ENCODE measurements at regions not wholly inside any gene's neighbourhood (a gene's known extent, or its start where the extent isn't known, plus 50 kb on each side); places are given as distances from the start of the nearest gene placed in this dataset.

DNA sequence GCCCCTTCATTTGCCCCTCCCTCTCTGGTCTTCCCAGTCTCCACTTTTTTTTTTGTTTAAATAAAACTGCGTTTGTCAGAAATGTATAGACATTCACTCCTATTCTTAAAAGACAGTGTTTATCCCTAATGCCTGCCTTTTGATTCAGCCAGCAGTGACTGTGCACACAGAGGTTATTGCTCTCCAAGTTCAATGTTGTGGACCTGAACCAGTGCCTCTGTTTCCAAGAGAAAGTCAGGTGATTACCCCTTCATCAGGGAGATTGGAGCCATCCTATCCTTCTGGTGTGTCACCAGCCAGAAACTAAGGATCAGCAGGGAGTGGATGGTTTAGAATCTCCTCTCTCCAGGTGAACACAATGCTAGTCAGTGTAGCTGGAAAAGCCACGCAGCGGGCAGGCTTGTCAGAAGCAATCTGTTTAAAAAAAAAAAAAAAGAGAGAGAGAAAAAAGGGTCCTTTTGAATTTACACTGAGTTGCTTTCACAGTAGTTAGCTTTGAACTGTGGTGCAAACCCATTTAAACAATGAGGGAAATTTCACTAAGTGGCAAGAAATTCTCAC lies 167.5 kb upstream of the DMRT1 start:
- peaks cover 9% of the 10 kb centered on the region for H3K36me3 Mint-ChIP-seq (ENCODE audit: insufficient read depth)
- TF ChIP-seq, protein P1, sequence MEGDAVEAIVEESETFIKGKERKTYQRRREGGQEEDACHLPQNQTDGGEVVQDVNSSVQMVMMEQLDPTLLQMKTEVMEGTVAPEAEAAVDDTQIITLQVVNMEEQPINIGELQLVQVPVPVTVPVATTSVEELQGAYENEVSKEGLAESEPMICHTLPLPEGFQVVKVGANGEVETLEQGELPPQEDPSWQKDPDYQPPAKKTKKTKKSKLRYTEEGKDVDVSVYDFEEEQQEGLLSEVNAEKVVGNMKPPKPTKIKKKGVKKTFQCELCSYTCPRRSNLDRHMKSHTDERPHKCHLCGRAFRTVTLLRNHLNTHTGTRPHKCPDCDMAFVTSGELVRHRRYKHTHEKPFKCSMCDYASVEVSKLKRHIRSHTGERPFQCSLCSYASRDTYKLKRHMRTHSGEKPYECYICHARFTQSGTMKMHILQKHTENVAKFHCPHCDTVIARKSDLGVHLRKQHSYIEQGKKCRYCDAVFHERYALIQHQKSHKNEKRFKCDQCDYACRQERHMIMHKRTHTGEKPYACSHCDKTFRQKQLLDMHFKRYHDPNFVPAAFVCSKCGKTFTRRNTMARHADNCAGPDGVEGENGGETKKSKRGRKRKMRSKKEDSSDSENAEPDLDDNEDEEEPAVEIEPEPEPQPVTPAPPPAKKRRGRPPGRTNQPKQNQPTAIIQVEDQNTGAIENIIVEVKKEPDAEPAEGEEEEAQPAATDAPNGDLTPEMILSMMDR (IDR thresholded peaks at IDR 0.05; ENCODE audit: unreplicated experiment): no peak
- H3K4me3 Mint-ChIP-seq (ENCODE audit: low read depth): no peak overlapping the region
- H3K27ac Mint-ChIP-seq: peak overlapping the region; percentile 90
- H3K27me3 Mint-ChIP-seq: no peaks in the 10 kb centered on the region
- H3K4me1 Mint-ChIP-seq (ENCODE audit: low read depth): peaks cover 48% of the 10 kb centered on the region
- DNase-seq (ENCODE audit: low spot score, unreplicated experiment): no peak
- H3K9me3 Mint-ChIP-seq (ENCODE audit: low read depth): peaks cover 13% of the 10 kb centered on the region

GRCh38 chr9:675697-676370 lies 165.7 kb upstream of the DMRT1 start:
- no peaks in the 10 kb centered on the region for H3K36me3 Mint-ChIP-seq (ENCODE audit: insufficient read depth)
- H3K27ac Mint-ChIP-seq: no peak overlapping the region
- peaks cover 48% of the 10 kb centered on the region for H3K4me1 Mint-ChIP-seq (ENCODE audit: low read depth)

GRCh38 chr9:676780-677438 lies 164.6 kb upstream of the DMRT1 start:
- Mint-ChIP-seq H3K4me1 (ENCODE audit: low read depth) (peaks cover 52% of the 10 kb centered on the region), H3K36me3 (ENCODE audit: insufficient read depth) (no peaks in the 10 kb centered on the region), H3K27me3 (no peaks in the 10 kb centered on the region), H3K27ac (no peak overlapping the region), H3K4me3 (ENCODE audit: low read depth) (no peak overlapping the region), H3K9me3 (ENCODE audit: low read depth) (no peaks in the 10 kb centered on the region)
- TF ChIP-seq, protein P1 (IDR thresholded peaks at IDR 0.05; ENCODE audit: unreplicated experiment): no peak
- no peak for DNase-seq (ENCODE audit: low spot score, unreplicated experiment)

More at GRCh38 chr9:675697-676370, 165.7 kb upstream of the DMRT1 start:
- Mint-ChIP-seq H3K4me3 (ENCODE audit: low read depth) (no peak overlapping the region), H3K27me3 (no peaks in the 10 kb centered on the region), H3K9me3 (ENCODE audit: low read depth) (no peaks in the 10 kb centered on the region)
- TF ChIP-seq, protein P1 (IDR thresholded peaks at IDR 0.05; ENCODE audit: unreplicated experiment): no peak
- no peak for DNase-seq (ENCODE audit: low spot score, unreplicated experiment)

GRCh38 chr9:677461-678097 lies 163.9 kb upstream of the DMRT1 start:
- no peaks in the 10 kb centered on the region for H3K9me3 Mint-ChIP-seq (ENCODE audit: low read depth)
- H3K27ac Mint-ChIP-seq: no peak overlapping the region
- TF ChIP-seq, protein P1 (IDR thresholded peaks at IDR 0.05; ENCODE audit: unreplicated experiment): no peak
- no peak for DNase-seq (ENCODE audit: low spot score, unreplicated experiment)
- no peaks in the 10 kb centered on the region for H3K36me3 Mint-ChIP-seq (ENCODE audit: insufficient read depth)
- no peak overlapping the region for H3K4me3 Mint-ChIP-seq (ENCODE audit: low read depth)
- no peaks in the 10 kb centered on the region for H3K27me3 Mint-ChIP-seq
- peaks cover 50% of the 10 kb centered on the region for H3K4me1 Mint-ChIP-seq (ENCODE audit: low read depth)

- no peak overlapping the region for H3K4me3 Mint-ChIP-seq (ENCODE audit: low read depth)
- TF ChIP-seq, protein P1 (IDR thresholded peaks at IDR 0.05; ENCODE audit: unreplicated experiment): no peak
- no peaks in the 10 kb centered on the region for H3K36me3 Mint-ChIP-seq (ENCODE audit: insufficient read depth)
- no peaks in the 10 kb centered on the region for H3K27me3 Mint-ChIP-seq
- peak overlapping the region; percentile 34 for H3K27ac Mint-ChIP-seq
- DNase-seq (ENCODE audit: low spot score, unreplicated experiment): no peak
- H3K4me1 Mint-ChIP-seq (ENCODE audit: low read depth): peaks cover 49% of the 10 kb centered on the region
- H3K9me3 Mint-ChIP-seq (ENCODE audit: low read depth): no peaks in the 10 kb centered on the region
These were observed 162.6 kb upstream of the DMRT1 start for GRCh38 chr9:678897-679296.
